ENCODE measurements at regions not wholly inside any gene's neighbourhood (a gene's known extent, or its start where the extent isn't known, plus 50 kb on each side); places are given as distances from the start of the nearest gene placed in this dataset.

DNA sequence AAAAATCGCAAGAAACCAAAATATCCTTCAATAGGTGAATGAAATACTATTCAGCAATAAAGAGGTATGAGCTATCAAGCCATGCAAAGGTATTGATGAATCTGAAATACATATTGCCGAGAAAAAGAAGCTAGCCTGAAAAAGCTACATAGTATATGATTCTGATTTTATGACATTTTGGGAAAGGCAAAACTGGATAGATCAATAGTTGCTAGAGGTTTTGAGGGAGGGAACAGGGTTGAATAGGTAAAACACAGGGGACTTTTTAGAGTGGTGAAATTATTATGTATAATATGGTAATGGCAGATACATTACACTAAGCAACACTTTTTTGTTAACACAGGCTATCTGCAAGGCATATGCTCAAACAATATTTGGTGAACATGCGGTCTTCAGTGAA is 327.6 kb upstream of the ADAMTSL1 start:
- no peaks in the 10 kb centered on the region for H3K27me3 ChIP-seq
- H3K36me3 ChIP-seq, result no peaks in the 10 kb centered on the region
- no peak for TF ChIP-seq POLR2A (IDR thresholded peaks at IDR 0.05)
- TF ChIP-seq, protein P1, sequence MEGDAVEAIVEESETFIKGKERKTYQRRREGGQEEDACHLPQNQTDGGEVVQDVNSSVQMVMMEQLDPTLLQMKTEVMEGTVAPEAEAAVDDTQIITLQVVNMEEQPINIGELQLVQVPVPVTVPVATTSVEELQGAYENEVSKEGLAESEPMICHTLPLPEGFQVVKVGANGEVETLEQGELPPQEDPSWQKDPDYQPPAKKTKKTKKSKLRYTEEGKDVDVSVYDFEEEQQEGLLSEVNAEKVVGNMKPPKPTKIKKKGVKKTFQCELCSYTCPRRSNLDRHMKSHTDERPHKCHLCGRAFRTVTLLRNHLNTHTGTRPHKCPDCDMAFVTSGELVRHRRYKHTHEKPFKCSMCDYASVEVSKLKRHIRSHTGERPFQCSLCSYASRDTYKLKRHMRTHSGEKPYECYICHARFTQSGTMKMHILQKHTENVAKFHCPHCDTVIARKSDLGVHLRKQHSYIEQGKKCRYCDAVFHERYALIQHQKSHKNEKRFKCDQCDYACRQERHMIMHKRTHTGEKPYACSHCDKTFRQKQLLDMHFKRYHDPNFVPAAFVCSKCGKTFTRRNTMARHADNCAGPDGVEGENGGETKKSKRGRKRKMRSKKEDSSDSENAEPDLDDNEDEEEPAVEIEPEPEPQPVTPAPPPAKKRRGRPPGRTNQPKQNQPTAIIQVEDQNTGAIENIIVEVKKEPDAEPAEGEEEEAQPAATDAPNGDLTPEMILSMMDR (IDR thresholded peaks at IDR 0.05), result no peak
- intact Hi-C loops (cut with DNase I), result loop anchor here in 3 of 10 donors (5.0 to 10.0 kb wide), 3 partner anchors 62 to 334 kb away; no protein-coding TSS in a partner anchor
- H3K9me3 ChIP-seq, result no peaks in the 10 kb centered on the region
- DNase-seq, result no peak
- ATAC-seq, result no peak
- H3K4me3 ChIP-seq, result no peak overlapping the region
- WGBS, 4 donors, result 84 to 93% (median 91%) methylated on average over 3 of the region's 3 CpGs
- H3K27ac ChIP-seq, result no peak overlapping the region
- H3K4me1 ChIP-seq, result no peaks in the 10 kb centered on the region

DNA sequence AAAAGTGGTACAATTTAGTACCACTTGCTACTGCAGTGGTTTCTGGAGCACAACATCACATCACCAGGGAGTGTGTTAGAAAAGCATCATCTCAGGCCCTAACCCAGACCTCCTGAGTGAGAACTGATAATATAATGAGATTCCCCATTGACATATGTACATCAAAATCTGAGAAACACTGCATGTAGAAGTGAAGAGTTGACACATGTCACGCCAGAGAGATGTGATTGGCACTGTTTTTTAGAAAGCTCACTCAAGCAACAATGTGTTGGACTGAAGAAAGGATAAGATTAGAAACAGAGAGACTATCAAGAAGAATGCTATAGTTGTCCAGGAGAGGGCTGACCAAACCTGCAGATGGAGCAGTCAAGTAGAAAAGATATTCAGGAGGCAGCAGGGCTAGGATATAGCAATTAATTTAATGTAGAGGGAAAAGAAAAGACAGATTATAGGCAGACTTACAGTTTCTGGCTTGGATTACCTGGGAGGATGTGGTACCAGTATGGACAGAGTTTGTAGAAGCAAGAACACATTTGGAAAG is 324.4 kb upstream of the ADAMTSL1 start:
- Histone ChIP-seq H3K27ac (no peak overlapping the region), H3K4me3 (no peak overlapping the region), H3K4me1 (no peaks in the 10 kb centered on the region), H3K36me3 (no peaks in the 10 kb centered on the region), H3K9me3 (no peaks in the 10 kb centered on the region), H3K27me3 (no peaks in the 10 kb centered on the region)
- intact Hi-C loops (cut with DNase I), result loop anchor here in 3 of 10 donors (5.0 to 10.0 kb wide), 3 partner anchors 65 to 337 kb away; no protein-coding TSS in a partner anchor
- DNase-seq (no peak), ATAC-seq (no peak)
- 30 to 38% (median 32%) methylated on average over 1 of the region's 1 CpG for WGBS, 4 donors
- no peak for TF ChIP-seq POLR2A (IDR thresholded peaks at IDR 0.05)
- TF ChIP-seq, protein P1 (IDR thresholded peaks at IDR 0.05), result peak in 1 of 12 donors; percentile 12

DNA sequence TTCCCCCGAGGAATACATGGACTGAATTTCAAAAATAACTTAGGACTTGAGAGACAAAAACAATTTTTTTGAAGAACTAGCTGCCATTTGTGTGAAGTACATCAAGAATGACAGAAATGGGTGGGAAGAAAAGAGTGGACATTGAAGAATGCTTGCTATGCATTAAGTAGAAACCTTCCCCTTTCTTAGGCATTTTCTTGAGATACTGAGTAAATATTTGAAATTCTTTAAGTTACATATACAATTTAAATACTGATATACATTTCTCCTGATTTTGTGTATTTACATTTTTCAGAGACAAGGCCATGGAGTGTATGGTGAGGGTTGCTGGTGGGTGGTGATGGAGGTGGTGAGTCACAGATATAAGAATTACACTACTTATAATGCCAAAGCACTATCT is 319.3 kb upstream of the ADAMTSL1 start:
- Histone ChIP-seq H3K27ac (no peak overlapping the region), H3K27me3 (no peaks in the 10 kb centered on the region), H3K9me3 (no peaks in the 10 kb centered on the region), H3K4me1 (no peaks in the 10 kb centered on the region), H3K36me3 (no peaks in the 10 kb centered on the region), H3K4me3 (no peak overlapping the region)
- no peak for TF ChIP-seq POLR2A (IDR thresholded peaks at IDR 0.05)
- TF ChIP-seq, protein P1 (IDR thresholded peaks at IDR 0.05), result no peak
- ATAC-seq (no peak), DNase-seq (no peak)
- intact Hi-C loops (cut with DNase I), result no loop called here
- 58 to 74% (median 65%) methylated on average over 1 of the region's 1 CpG for WGBS, 4 donors

DNA sequence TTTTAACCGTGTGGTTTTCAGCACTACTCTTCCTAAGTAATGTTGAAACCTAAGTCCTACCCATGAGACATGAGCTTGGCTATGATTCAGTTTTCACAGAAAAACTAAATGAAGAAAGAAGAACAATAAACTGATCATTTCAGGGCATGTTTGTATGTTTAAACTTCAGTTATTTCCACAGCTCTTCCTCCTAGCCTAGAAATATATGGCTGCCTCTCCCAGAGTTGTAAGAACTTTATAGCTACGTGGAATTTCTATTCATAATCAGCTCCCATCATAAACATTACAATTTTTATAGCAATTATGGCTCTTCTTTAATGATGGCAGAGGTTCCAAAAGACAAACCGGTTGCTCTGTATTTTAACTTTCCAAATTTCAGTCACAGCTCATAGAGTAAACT is 314.7 kb upstream of the ADAMTSL1 start:
- DNase-seq (no peak), ATAC-seq (no peak)
- H3K36me3 ChIP-seq, result no peaks in the 10 kb centered on the region
- no peaks in the 10 kb centered on the region for H3K9me3 ChIP-seq
- no peaks in the 10 kb centered on the region for H3K4me1 ChIP-seq
- intact Hi-C loops (cut with DNase I), result no loop called here
- no peaks in the 10 kb centered on the region for H3K27me3 ChIP-seq
- no peak overlapping the region for H3K4me3 ChIP-seq
- WGBS, 4 donors, result 51 to 73% (median 64%) methylated on average over 3 of the region's 3 CpGs
- no peak for TF ChIP-seq POLR2A (IDR thresholded peaks at IDR 0.05)
- TF ChIP-seq, protein P1 (IDR thresholded peaks at IDR 0.05), result no peak
- H3K27ac ChIP-seq, result no peak overlapping the region

All from heart left ventricle (tissue), 16 donors.